Activated naive CD8-positive, alpha-beta T cell treated with anti-CD3 and anti-CD28 coated beads, Interleukin-2, amount 50 U/mL, for 16 hours (primary cell): ENCODE measurements at regions not wholly inside any gene's neighbourhood (a gene's known extent, or its start where the extent isn't known, plus 50 kb on each side); places are given as distances from the start of the nearest gene placed in this dataset.

ENCODE experiments used
- DNase-seq: peaks from one replicate; pipeline ENCODE4 v3.0.0-alpha.2; 2020; ENCODE audit warnings: low read depth, low spot score

- no peak for DNase-seq
Measured at GRCh38 chr14:65250162-65250495, 147.8 kb upstream of the MAX start.

- no peak for DNase-seq
Measured at GRCh38 chr14:65251213-65251612, 148.9 kb upstream of the MAX start.

GRCh38 chr14:65252482-65253255 is 150.4 kb upstream of the MAX start:
- no peak for DNase-seq

- DNase-seq, result no peak
Measured at GRCh38 chr14:65255029-65255545, 152.8 kb upstream of the MAX start.

GRCh38 chr14:65255583-65256461 is 153.5 kb upstream of the MAX start:
- DNase-seq, result no peak

GRCh38 chr14:65256714-65257113 is 154.4 kb upstream of the MAX start:
- DNase-seq, result no peak

GRCh38 chr14:65257425-65257824 is 155.1 kb upstream of the FUT8 start:
- no peak for DNase-seq

GRCh38 chr14:65258391-65258790 is 154.1 kb upstream of the FUT8 start:
- DNase-seq, result no peak

GRCh38 chr14:65259000-65259399 is 153.5 kb upstream of the FUT8 start:
- no peak for DNase-seq

- DNase-seq, result no peak
Measured at GRCh38 chr14:65260786-65261185, 151.7 kb upstream of the FUT8 start.

- no peak for DNase-seq
Measured at GRCh38 chr14:65261425-65261920, 151.1 kb upstream of the FUT8 start.

GRCh38 chr14:65261946-65262345 is 150.6 kb upstream of the FUT8 start:
- DNase-seq, result no peak

GRCh38 chr14:65263177-65263788 is 149.2 kb upstream of the FUT8 start:
- DNase-seq, result no peak

- no peak for DNase-seq
Measured at GRCh38 chr14:65267856-65268255, 144.7 kb upstream of the FUT8 start.

- no peak for DNase-seq
Measured at GRCh38 chr14:65268594-65268993, 143.9 kb upstream of the FUT8 start.

- no peak for DNase-seq
Measured at GRCh38 chr14:65269732-65270131, 142.8 kb upstream of the FUT8 start.

- no peak for DNase-seq
Measured at GRCh38 chr14:65277027-65277426, 135.5 kb upstream of the FUT8 start.

GRCh38 chr14:65277580-65278270 is 134.8 kb upstream of the FUT8 start:
- no peak for DNase-seq

- DNase-seq, result no peak
Measured at GRCh38 chr14:65278589-65278988, 133.9 kb upstream of the FUT8 start.

GRCh38 chr14:65279510-65279909 is 133.0 kb upstream of the FUT8 start:
- no peak for DNase-seq

GRCh38 chr14:65279958-65280357 is 132.6 kb upstream of the FUT8 start:
- no peak for DNase-seq

- DNase-seq, result no peak
Measured at GRCh38 chr14:65280653-65281052, 131.9 kb upstream of the FUT8 start.
